Tibial nerve (tissue), 4 donors: ENCODE measurements at regions not wholly inside any gene's neighbourhood (a gene's known extent, or its start where the extent isn't known, plus 50 kb on each side); places are given as distances from the start of the nearest gene placed in this dataset.

Experiments used
- DNase-seq, 2 donors: peaks; one replicate each; pipeline ENCODE4 v3.0.0-alpha.2; 2019; ENCODE audit warnings: low spot score in 2 of 2
- H3K27ac ChIP-seq, 4 donors: fragments of 200-600 bp; sonication (generic) in 3 of 4; one replicate each; pipeline ENCODE4 v1.5.1; 2017 to 2019; ENCODE audit warnings: mild to moderate bottlenecking in 1 of 4
- H3K27me3 ChIP-seq, 2 donors: fragments of 200-600 bp; sonication (generic) in 1 of 2; one replicate each; pipeline versions ENCODE4 v1.5.1 to v1.6.0; 2017 to 2019
- H3K36me3 ChIP-seq, 3 donors: fragments of 200-600 bp; sonication (generic); one replicate each; pipeline ENCODE4 v1.5.1; 2018 to 2019
- H3K4me1 ChIP-seq, 4 donors: fragments of 200-600 bp; sonication (generic) in 3 of 4; one replicate each; pipeline ENCODE4 v1.5.1; 2017 to 2019
- H3K4me3 ChIP-seq, 4 donors: fragments of 200-600 bp; sonication (generic) in 3 of 4; one replicate each; pipeline ENCODE4 v1.5.1; 2017 to 2019; ENCODE audit warnings: mild to moderate bottlenecking in 1 of 4, moderate library complexity in 1 of 4
- H3K9me3 ChIP-seq, 4 donors: fragments of 200-600 bp; sonication (generic) in 3 of 4; one replicate each; pipeline ENCODE4 v1.5.1; 2017 to 2019
- EP300 ChIP-seq, 2 donors: sonication (generic); formaldehyde crosslinking; IDR thresholded peaks; one replicate each; pipeline ENCODE4 v1.6.1; 2017; ENCODE audit warnings: antibody characterized with exemption in 2 of 2, mild to moderate bottlenecking in 1 of 2
- POLR2A ChIP-seq, 2 donors: fragments of 450-650 bp; IDR thresholded peaks; one replicate each; pipeline ENCODE4 v1.6.1; 2017; ENCODE audit warnings: antibody characterized with exemption in 2 of 2, mild to moderate bottlenecking in 2 of 2, moderate library complexity in 2 of 2
- WGBS, 2 donors: methylation state at CpG; one replicate each; pipeline ENCODE4 v1.1.5; 2018; 5-methylcytosine and 5-hydroxymethylcytosine counted together
- TF ChIP-seq, protein P1 (sequence below), 5 experiments: fragments of 200-600 bp in 3 of 5; fragments of 450-650 bp in 2 of 5; sonication (generic) in 3 of 5; IDR thresholded peaks; one replicate each; pipeline ENCODE4 v1.5.1; 2016 to 2019; ENCODE audit warnings: antibody characterized with exemption in 5 of 5, mild to moderate bottlenecking in 3 of 5, moderate library complexity in 2 of 5

DNA sequence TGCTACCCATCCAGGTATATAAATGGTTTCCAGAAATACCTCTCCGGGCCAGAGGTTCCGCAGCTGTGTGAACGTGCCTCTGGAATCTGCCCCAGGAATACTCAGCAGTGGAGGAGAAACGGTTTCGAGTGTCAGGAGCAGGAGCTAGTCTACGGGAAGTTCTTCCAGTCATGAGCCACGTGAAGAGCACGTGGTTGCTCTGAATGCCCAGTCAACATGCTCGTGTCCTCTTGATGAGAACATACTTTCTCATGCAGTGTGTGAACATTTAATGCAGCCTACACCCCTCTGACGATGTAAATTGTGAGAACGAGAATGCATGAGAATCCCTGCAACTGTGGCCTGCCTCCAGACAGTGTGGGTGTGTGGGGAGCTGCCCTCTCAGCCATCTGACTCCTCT is 277.0 kb upstream of the SHH start:
- 74 to 84% methylated on average over 11 of the region's 11 CpGs for WGBS, 2 donors
- TF ChIP-seq EP300 (IDR thresholded peaks at IDR 0.05) (no peak), POLR2A (IDR thresholded peaks at IDR 0.05) (no peak)
- TF ChIP-seq, protein P1, sequence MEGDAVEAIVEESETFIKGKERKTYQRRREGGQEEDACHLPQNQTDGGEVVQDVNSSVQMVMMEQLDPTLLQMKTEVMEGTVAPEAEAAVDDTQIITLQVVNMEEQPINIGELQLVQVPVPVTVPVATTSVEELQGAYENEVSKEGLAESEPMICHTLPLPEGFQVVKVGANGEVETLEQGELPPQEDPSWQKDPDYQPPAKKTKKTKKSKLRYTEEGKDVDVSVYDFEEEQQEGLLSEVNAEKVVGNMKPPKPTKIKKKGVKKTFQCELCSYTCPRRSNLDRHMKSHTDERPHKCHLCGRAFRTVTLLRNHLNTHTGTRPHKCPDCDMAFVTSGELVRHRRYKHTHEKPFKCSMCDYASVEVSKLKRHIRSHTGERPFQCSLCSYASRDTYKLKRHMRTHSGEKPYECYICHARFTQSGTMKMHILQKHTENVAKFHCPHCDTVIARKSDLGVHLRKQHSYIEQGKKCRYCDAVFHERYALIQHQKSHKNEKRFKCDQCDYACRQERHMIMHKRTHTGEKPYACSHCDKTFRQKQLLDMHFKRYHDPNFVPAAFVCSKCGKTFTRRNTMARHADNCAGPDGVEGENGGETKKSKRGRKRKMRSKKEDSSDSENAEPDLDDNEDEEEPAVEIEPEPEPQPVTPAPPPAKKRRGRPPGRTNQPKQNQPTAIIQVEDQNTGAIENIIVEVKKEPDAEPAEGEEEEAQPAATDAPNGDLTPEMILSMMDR (IDR thresholded peaks at IDR 0.05), result no peak
- Histone ChIP-seq H3K9me3 (no peaks in the 10 kb centered on the region), H3K4me1 (no peaks in the 10 kb centered on the region), H3K27ac (no peak overlapping the region), H3K4me3 (no peak overlapping the region), H3K36me3 (no peaks in the 10 kb centered on the region), H3K27me3 (no peaks in the 10 kb centered on the region)
- no peak for DNase-seq

DNA sequence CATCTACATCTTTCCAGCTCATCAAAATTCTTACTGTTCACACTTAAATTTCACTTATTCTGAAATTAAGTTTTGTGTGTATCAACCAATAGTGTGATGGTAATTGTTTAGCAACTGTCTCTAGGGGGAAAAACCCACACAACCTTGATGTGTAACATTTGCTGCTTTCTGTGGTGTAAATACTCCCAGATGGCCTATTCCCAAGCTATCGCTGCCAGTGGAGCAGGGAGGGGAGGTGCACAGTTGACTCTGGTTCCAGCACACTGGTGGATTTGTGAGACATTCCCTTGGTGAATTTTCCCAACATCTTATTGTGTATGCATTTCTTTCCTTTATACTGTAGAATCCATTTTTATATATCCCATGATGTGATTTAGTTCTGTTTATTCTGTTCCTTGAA is 275.9 kb upstream of the SHH start:
- Histone ChIP-seq H3K36me3 (no peaks in the 10 kb centered on the region), H3K27ac (no peak overlapping the region), H3K27me3 (no peaks in the 10 kb centered on the region), H3K4me3 (no peak overlapping the region), H3K4me1 (no peaks in the 10 kb centered on the region), H3K9me3 (no peaks in the 10 kb centered on the region)
- 58 to 67% methylated on average over 1 of the region's 1 CpG for WGBS, 2 donors
- no peak for TF ChIP-seq EP300 (IDR thresholded peaks at IDR 0.05)
- TF ChIP-seq, protein P1 (IDR thresholded peaks at IDR 0.05), result no peak
- TF ChIP-seq POLR2A (IDR thresholded peaks at IDR 0.05), result no peak
- no peak for DNase-seq

DNA sequence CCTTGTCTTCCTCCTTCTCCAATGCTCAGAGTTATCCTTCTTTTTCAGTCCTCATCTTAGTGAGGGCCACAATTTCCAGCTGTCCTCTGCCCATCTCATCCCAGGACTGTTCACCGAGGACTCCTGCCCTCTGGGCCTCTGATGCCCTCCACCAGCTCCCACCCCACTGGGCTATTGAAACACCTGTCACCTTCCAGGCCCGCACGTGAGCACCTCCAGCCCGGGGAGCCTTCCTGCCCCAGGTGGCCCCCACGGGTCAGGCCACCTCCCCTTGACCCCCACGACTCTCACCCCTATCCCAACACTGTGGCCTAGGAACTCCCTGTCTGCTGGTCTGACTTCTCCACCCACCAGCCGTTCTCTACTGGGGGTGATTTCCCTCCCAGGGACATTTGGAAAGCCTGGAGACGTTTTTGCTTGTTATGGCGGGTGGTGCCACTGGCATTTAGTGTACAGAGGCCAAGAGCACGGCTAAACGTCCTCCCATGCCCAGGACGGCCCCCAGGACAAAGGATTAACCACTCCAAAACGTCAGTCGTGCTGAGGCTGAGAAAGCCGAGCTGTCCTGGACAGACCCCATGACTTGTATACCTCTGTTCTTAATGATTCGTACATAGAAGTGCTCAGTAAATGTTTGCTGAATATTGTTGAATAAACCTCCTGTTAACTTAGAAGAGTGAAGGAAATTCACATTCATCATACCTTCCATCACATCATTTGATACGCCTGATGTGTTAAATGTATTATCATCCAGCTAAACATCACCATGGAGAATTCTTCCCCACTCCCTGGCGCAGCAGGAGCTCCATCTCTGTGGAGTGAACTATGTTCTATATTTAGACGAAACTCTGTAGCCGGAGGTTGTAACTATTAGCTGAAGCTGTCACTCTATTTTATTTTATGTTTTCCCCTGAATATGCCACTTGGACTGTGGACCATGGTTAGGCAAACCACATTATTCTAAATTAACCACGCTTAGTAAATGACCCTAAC is 270.1 kb upstream of the SHH start:
- H3K4me3 ChIP-seq, result no peak overlapping the region
- H3K36me3 ChIP-seq, result no peaks in the 10 kb centered on the region
- TF ChIP-seq POLR2A (IDR thresholded peaks at IDR 0.05) (no peak), EP300 (IDR thresholded peaks at IDR 0.05) (no peak)
- TF ChIP-seq, protein P1 (IDR thresholded peaks at IDR 0.05), result no peak
- H3K27ac ChIP-seq, result no peak overlapping the region
- no peak for DNase-seq
- H3K27me3 ChIP-seq, result no peaks in the 10 kb centered on the region
- no peaks in the 10 kb centered on the region for H3K4me1 ChIP-seq
- H3K9me3 ChIP-seq, result no peaks in the 10 kb centered on the region
- 66 to 75% methylated on average over 21 of the region's 21 CpGs for WGBS, 2 donors

DNA sequence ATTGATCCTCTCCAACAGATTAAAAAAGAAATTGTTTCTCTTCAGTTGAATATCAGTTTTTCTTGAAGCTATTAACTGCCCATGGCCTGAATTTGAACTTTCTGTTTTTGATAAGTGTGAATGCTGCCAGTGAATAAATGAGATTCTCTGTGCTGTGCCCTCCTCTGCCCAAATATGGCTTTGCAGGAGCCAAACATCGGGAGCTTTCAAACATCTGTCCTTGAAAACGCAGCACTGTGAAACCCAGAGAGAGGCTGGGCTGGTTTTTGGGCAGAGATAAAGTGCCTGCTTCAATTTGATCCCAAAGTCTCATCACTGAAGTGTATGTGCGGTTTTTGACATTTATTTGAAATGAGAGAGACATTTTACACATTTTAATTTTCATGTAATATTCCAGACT is 268.3 kb upstream of the SHH start:
- no peak for DNase-seq
- no peaks in the 10 kb centered on the region for H3K36me3 ChIP-seq

GRCh38 chr7:156080046-156080445 is 267.8 kb upstream of the SHH start:
- Histone ChIP-seq H3K9me3 (no peaks in the 10 kb centered on the region), H3K4me3 (no peak overlapping the region), H3K4me1 (no peaks in the 10 kb centered on the region), H3K27me3 (no peaks in the 10 kb centered on the region), H3K36me3 (no peaks in the 10 kb centered on the region), H3K27ac (peak overlapping the region in 3 of 4 donors; percentile 50 to 65 (median 54))
- no peak for TF ChIP-seq EP300 (IDR thresholded peaks at IDR 0.05)
- TF ChIP-seq, protein P1 (IDR thresholded peaks at IDR 0.05), result no peak
- TF ChIP-seq POLR2A (IDR thresholded peaks at IDR 0.05), result no peak
- WGBS, 2 donors, result 73 to 81% methylated on average over 4 to 10 of the region's 11 CpGs
- DNase-seq, result no peak

More for the DNA sequence above, 268.3 kb upstream of the SHH start:
- WGBS, 2 donors, result 26 to 33% methylated on average over 3 of the region's 3 CpGs
- H3K27me3 ChIP-seq, result no peaks in the 10 kb centered on the region
- no peaks in the 10 kb centered on the region for H3K9me3 ChIP-seq
- TF ChIP-seq, protein P1 (IDR thresholded peaks at IDR 0.05), result no peak
- no peak for TF ChIP-seq EP300 (IDR thresholded peaks at IDR 0.05)
- TF ChIP-seq POLR2A (IDR thresholded peaks at IDR 0.05), result no peak
- no peaks in the 10 kb centered on the region for H3K4me1 ChIP-seq
- H3K4me3 ChIP-seq, result no peak overlapping the region
- peak overlapping the region in 3 of 4 donors; percentile 50 to 65 (median 54) for H3K27ac ChIP-seq
